ENCODE measurements at regions not wholly inside any gene's neighbourhood (a gene's known extent, or its start where the extent isn't known, plus 50 kb on each side); places are given as distances from the start of the nearest gene placed in this dataset.
"Not testable (repeated sequence)": the region's sequence is repeated elsewhere in the genome, so short reads cannot be mapped to it uniquely, and the experiment has no call there.

DNA sequence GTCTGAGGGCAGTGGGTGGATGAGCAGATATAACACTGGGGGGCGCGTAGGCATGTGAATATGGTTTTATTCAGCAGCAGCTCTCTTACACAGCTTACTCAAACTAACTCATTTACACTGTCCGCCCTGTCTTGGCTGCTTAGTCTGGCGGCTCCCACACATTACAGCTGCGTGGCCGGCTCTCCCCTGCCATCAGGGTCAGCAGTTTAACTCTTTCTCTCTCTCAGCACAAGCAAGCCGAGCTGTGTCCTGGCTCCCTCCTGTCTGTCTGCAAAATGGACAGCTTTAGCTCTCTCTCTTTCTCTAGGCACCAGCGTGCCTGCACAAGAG, 1310.1 kb upstream of the RAG2 start:
- Histone ChIP-seq H3K27me3 (ENCODE audit: control insufficient read depth, insufficient read depth, low read length) (no peaks in the 10 kb centered on the region), H3K9ac (ENCODE audit: low read length) (no peak overlapping the region), H3K36me3 (ENCODE audit: control insufficient read depth, insufficient read depth, low read length) (no peaks in the 10 kb centered on the region), H3K27ac (ENCODE audit: low read depth, low read length) (no peak overlapping the region), H3K4me3 (ENCODE audit: low read length) (no peak overlapping the region), H3K4me1 (ENCODE audit: control insufficient read depth, insufficient read depth, low read length) (no peaks in the 10 kb centered on the region)

DNA sequence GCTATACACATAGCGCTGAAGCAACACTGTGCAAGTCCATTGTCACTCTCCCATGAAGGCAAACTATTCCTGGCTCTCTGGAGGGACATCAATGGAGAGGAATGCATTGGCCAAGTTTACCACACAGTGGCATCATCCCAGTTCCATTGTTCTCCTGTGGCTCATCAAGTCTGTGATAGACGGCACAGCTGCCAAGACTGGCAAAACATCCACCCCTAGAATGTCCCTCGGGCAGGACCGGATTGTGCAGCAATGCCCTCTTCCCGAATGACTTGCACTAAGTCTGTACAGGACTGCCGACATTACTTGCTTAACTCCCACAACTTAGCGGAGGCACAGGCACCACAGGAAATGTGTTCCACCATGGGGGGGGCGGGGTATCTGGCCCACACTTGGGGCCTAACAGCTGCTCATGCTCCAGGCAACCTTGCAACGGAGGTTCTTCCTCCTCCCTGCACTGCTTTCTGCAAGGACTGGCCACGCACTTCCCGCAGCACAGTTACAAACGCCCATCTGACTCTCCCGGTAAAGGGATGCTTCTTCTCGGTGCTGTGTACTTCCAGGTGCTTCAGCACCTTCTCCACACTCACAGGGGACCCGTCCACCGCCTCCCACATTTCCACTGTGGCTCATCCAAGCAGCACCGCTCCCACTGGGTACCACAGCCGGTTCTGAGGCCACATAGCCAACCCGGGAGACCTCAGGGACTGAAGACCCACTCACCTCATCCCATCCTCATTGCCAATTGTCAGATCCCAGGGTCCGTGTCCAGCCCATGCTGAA, 1309.6 kb upstream of the RAG2 start:
- Histone ChIP-seq H3K36me3 (ENCODE audit: control insufficient read depth, insufficient read depth, low read length) (no peaks in the 10 kb centered on the region), H3K4me3 (ENCODE audit: low read length) (no peak overlapping the region), H3K27me3 (ENCODE audit: control insufficient read depth, insufficient read depth, low read length) (no peaks in the 10 kb centered on the region), H3K27ac (ENCODE audit: low read depth, low read length) (no peak overlapping the region), H3K4me1 (ENCODE audit: control insufficient read depth, insufficient read depth, low read length) (no peaks in the 10 kb centered on the region), H3K9ac (ENCODE audit: low read length) (no peak overlapping the region)

DNA sequence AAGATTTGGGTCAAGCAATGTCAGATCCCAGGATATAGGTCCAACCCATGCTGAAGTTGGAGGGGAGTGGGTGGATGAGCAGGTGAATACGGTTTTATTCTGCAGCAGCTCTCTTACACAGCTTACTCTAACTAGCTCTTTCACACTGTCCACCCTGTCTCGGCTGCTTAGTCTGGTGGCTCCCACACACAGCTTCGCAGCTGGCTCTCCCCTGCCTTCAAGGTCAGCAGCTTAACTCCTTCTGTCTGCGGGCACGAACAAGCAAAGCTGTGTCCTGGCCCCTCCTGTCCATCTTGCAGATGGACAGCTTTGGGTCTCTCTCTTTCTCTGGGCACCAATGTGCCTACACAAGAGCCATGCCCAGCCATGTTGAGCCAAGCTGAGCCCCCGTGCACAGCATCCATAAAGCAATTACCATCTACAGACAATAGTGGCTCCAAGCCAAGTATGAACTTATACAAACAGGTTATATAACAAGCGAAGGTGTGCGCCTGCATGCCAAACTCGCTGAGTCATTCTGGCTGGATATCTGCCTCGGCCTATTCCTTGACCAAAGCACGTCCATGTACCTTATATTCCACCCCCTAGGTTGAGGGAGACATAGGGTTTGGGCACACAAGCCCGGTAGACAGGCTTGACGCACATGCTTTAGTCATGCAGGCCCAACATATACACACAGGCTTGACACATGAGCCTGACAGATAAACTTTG, 1307.8 kb upstream of the RAG2 start:
- no peaks in the 10 kb centered on the region for H3K27me3 ChIP-seq (ENCODE audit: control insufficient read depth, insufficient read depth, low read length)
- H3K4me3 ChIP-seq (ENCODE audit: low read length), result no peak overlapping the region
- H3K4me1 ChIP-seq (ENCODE audit: control insufficient read depth, insufficient read depth, low read length), result no peaks in the 10 kb centered on the region
- H3K36me3 ChIP-seq (ENCODE audit: control insufficient read depth, insufficient read depth, low read length), result no peaks in the 10 kb centered on the region
- no peak overlapping the region for H3K9ac ChIP-seq (ENCODE audit: low read length)
- H3K27ac ChIP-seq (ENCODE audit: low read depth, low read length), result no peak overlapping the region

DNA sequence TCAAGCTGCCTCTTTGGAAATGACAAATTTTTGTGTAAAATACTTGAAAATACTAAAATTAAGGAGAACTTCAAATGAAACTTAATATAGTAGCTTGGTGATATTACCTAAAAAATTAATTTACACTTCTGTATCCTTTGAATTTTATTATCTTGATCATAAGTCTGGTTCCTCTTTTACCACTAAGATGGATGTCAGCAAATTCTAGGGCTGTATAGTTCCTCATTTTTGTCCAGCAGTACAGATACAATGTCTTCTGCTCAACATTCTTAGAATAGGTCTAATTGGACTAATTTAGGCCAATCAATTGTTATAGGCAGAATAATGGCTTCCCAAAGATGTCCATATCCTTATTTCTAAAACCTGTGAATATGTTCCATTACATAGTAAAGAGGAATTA, 1298.0 kb upstream of the RAG2 start:
- H3K27me3 ChIP-seq (ENCODE audit: control insufficient read depth, insufficient read depth, low read length), result no peaks in the 10 kb centered on the region
- H3K27ac ChIP-seq (ENCODE audit: low read depth, low read length), result no peak overlapping the region
- H3K4me1 ChIP-seq (ENCODE audit: control insufficient read depth, insufficient read depth, low read length), result no peaks in the 10 kb centered on the region
- H3K9ac ChIP-seq (ENCODE audit: low read length), result no peak overlapping the region
- no peak overlapping the region for H3K4me3 ChIP-seq (ENCODE audit: low read length)
- H3K36me3 ChIP-seq (ENCODE audit: control insufficient read depth, insufficient read depth, low read length), result no peaks in the 10 kb centered on the region

DNA sequence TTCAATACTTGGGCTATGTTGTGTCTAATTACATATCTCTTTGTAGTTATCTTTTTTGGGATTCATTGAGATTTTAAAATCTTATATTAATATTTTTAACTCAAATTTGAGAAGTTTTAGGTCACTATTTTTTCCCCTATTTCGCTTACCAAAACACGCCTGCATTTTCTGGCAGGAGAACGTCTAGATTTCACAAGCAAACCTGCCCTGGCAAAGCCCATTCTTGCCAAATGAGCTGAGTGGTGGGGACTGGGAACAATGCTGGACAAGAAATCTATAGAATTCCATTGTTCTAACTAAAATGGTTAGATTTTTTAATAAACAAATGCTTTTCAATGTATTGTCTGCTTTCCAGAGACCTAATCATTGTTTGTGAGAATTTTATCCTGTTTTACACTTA, 1283.7 kb upstream of the RAG2 start:
- no peaks in the 10 kb centered on the region for H3K36me3 ChIP-seq (ENCODE audit: control insufficient read depth, insufficient read depth, low read length)
- H3K4me1 ChIP-seq (ENCODE audit: control insufficient read depth, insufficient read depth, low read length), result no peaks in the 10 kb centered on the region
- no peak overlapping the region for H3K27ac ChIP-seq (ENCODE audit: low read depth, low read length)
- H3K4me3 ChIP-seq (ENCODE audit: low read length), result no peak overlapping the region
- H3K9ac ChIP-seq (ENCODE audit: low read length), result no peak overlapping the region
- H3K27me3 ChIP-seq (ENCODE audit: control insufficient read depth, insufficient read depth, low read length), result no peaks in the 10 kb centered on the region

DNA sequence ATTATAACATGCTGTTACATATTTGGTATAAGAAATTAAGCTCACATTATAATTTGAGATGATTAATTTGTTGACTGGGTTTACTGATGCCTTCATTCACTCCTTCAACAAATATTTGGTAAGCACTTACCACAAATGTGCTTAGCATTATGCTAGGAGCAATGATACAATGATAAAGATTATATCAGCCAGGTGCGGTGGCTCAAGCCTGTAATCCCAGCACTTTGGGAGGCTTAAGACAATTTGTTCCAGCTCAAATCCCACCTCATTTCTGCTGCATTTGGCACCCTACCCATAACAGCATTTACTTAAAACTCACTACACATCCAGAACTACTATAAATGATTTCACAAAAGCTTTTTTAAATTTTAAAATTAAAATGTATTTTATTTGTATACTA, 1263.6 kb upstream of the RAG2 start:
- no peaks in the 10 kb centered on the region for H3K36me3 ChIP-seq (ENCODE audit: control insufficient read depth, insufficient read depth, low read length)
- H3K4me1 ChIP-seq (ENCODE audit: control insufficient read depth, insufficient read depth, low read length), result no peaks in the 10 kb centered on the region
- no peak overlapping the region for H3K27ac ChIP-seq (ENCODE audit: low read depth, low read length)
- H3K27me3 ChIP-seq (ENCODE audit: control insufficient read depth, insufficient read depth, low read length), result no peaks in the 10 kb centered on the region
- H3K9ac ChIP-seq (ENCODE audit: low read length), result no peak overlapping the region
- H3K4me3 ChIP-seq (ENCODE audit: low read length), result no peak overlapping the region

DNA sequence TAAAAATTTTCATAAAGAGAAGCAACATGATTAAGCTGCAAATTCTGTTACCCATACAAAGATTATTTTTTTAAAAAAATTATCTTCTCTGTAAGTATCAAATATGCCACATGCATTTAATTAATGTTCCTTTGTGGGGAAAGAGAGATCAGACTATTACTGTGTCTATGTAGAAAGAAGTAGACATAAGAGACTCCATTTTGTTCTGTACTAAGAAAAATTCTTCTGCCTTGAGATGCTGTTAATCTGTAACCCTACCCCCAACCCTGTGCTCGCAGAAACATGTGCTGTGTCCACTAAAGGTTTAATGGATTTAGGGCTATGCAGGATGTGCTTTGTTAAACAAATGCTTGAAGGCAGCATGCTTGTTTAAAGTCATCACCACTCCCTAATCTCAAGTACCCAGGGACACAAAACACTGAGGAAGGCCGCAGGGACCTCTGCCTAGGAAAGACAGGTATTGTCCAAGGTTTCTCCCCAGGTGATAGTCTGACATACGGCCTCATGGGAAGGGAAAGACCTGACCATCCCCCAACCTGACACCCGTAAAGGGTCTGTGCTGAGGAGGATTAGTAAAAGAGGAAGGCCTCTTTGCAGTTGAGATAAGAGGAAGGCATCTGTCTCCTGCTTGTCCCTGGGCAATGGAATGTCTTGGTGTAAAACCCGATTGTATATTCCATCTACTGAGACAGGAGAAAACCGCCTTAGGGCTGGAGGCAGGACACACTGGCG, 1260.9 kb upstream of the RAG2 start:
- not testable (repeated sequence) for H3K4me1 ChIP-seq (ENCODE audit: control insufficient read depth, insufficient read depth, low read length); H3K4me3 ChIP-seq (ENCODE audit: low read length); H3K27me3 ChIP-seq (ENCODE audit: control insufficient read depth, insufficient read depth, low read length); H3K9ac ChIP-seq (ENCODE audit: low read length); H3K27ac ChIP-seq (ENCODE audit: low read depth, low read length); H3K36me3 ChIP-seq (ENCODE audit: control insufficient read depth, insufficient read depth, low read length)

DNA sequence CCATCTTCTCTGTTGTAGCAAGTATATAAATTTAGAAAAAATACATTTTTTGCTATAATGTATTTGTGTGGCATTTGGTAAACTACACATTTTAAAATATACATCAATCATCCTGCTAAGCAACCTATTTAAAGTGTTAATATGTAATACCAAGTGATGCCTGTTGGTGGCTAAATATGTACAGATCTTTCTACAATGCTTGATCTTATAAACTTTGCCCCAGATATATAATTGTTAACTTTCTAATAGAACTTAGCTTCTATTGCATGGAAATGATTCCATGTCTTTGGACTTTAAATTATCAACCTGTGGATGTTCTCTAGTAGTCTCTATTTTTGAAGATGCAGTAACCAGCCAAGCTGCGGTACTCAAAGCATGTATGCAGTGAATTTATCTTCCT, 1260.4 kb upstream of the RAG2 start:
- no peak overlapping the region for H3K9ac ChIP-seq (ENCODE audit: low read length)
- no peak overlapping the region for H3K4me3 ChIP-seq (ENCODE audit: low read length)
- no peaks in the 10 kb centered on the region for H3K36me3 ChIP-seq (ENCODE audit: control insufficient read depth, insufficient read depth, low read length)
- H3K4me1 ChIP-seq (ENCODE audit: control insufficient read depth, insufficient read depth, low read length), result no peaks in the 10 kb centered on the region
- H3K27ac ChIP-seq (ENCODE audit: low read depth, low read length), result no peak overlapping the region
- no peaks in the 10 kb centered on the region for H3K27me3 ChIP-seq (ENCODE audit: control insufficient read depth, insufficient read depth, low read length)

DNA sequence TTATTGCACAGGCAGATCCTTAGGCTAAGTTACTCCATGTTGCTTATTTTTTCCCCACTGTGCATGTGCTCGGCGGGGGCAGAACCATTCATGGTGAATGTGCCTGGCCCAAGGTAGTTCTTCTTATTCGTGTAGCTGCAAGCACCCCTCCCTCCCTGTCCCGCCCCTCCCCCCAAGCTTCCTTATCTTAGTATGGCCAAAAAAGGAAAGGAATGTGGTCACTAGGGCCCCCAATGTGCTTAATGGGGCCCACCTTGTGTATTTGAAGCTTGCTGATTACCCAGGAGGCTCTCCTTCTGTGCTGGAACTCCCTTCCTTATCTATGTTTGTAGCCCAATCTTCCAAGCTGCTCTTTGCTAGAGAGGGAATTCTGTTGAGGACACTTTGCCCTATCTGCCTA, 1259.7 kb upstream of the RAG2 start:
- H3K27me3 ChIP-seq (ENCODE audit: control insufficient read depth, insufficient read depth, low read length), result no peaks in the 10 kb centered on the region
- H3K36me3 ChIP-seq (ENCODE audit: control insufficient read depth, insufficient read depth, low read length), result no peaks in the 10 kb centered on the region
- no peak overlapping the region for H3K4me3 ChIP-seq (ENCODE audit: low read length)
- H3K4me1 ChIP-seq (ENCODE audit: control insufficient read depth, insufficient read depth, low read length), result no peaks in the 10 kb centered on the region
- no peak overlapping the region for H3K27ac ChIP-seq (ENCODE audit: low read depth, low read length)
- H3K9ac ChIP-seq (ENCODE audit: low read length), result no peak overlapping the region

DNA sequence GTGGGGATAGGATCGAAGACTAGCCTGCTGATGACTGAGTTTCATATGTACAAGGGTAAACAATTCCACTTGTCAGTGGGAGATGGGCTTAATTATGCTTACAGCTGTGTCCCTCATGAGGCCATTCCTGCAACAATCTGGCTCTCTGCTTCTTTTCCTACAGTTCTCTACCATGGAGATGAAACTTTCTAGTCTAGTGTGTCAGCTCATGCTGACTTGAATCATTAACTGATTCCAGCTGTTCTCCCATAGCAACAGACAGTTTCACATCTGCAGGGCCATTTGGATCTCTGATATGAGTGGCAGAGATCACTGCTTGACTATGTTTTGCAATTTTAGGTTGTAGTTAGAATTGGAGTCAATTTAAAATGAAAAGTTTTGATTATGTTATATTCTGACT, 1251.7 kb upstream of the RAG2 start:
- Histone ChIP-seq H3K27me3 (ENCODE audit: control insufficient read depth, insufficient read depth, low read length) (no peaks in the 10 kb centered on the region), H3K36me3 (ENCODE audit: control insufficient read depth, insufficient read depth, low read length) (no peaks in the 10 kb centered on the region), H3K4me3 (ENCODE audit: low read length) (no peak overlapping the region), H3K9ac (ENCODE audit: low read length) (no peak overlapping the region), H3K4me1 (ENCODE audit: control insufficient read depth, insufficient read depth, low read length) (no peaks in the 10 kb centered on the region), H3K27ac (ENCODE audit: low read depth, low read length) (no peak overlapping the region)

DNA sequence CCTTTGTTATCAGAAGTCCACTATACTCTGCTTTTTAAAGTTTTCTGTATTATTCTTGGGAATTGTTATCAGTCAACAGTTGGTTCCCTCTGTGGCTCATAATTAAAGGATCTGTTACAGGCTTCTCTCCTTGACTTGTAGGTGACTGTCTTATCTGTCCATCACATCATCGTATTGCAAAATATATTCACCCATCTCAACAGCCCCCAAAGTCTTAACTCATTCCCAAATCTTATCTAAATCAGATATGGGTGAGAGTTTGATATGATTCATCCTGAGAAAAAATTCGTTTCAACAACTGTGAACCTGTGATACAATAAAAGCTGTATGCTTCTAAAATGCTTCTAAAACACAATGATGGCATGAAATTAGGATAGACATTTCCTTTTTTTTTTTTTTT, 1245.6 kb upstream of the RAG2 start:
- Histone ChIP-seq H3K36me3 (ENCODE audit: control insufficient read depth, insufficient read depth, low read length) (no peaks in the 10 kb centered on the region), H3K4me3 (ENCODE audit: low read length) (no peak overlapping the region), H3K9ac (ENCODE audit: low read length) (no peak overlapping the region), H3K27ac (ENCODE audit: low read depth, low read length) (no peak overlapping the region), H3K27me3 (ENCODE audit: control insufficient read depth, insufficient read depth, low read length) (no peaks in the 10 kb centered on the region), H3K4me1 (ENCODE audit: control insufficient read depth, insufficient read depth, low read length) (no peaks in the 10 kb centered on the region)

DNA sequence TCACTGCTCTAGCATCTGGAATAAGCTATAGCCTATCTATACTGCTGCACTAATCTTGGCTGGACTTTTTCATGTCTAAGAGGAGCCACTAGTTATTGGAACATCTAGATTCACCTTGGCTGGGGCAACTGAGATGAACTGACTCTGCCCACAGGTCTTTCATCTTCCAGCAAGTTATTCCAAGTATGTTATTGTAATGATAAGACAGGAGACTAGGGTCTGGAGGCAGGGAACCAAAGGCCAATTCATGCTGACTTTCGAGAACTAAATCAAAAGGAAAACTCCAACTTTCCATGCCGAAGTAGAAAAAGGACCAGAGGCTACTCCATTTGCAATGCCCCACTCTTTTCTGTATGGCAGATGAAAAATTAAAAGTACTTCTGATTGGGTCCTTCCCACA, 1243.0 kb upstream of the RAG2 start:
- Histone ChIP-seq H3K36me3 (ENCODE audit: control insufficient read depth, insufficient read depth, low read length) (no peaks in the 10 kb centered on the region), H3K27me3 (ENCODE audit: control insufficient read depth, insufficient read depth, low read length) (no peaks in the 10 kb centered on the region), H3K4me3 (ENCODE audit: low read length) (no peak overlapping the region), H3K9ac (ENCODE audit: low read length) (no peak overlapping the region), H3K27ac (ENCODE audit: low read depth, low read length) (no peak overlapping the region), H3K4me1 (ENCODE audit: control insufficient read depth, insufficient read depth, low read length) (no peaks in the 10 kb centered on the region)
